ENCODE measurements at regions not wholly inside any gene's neighbourhood (a gene's known extent, or its start where the extent isn't known, plus 50 kb on each side); places are given as distances from the start of the nearest gene placed in this dataset.

DNA sequence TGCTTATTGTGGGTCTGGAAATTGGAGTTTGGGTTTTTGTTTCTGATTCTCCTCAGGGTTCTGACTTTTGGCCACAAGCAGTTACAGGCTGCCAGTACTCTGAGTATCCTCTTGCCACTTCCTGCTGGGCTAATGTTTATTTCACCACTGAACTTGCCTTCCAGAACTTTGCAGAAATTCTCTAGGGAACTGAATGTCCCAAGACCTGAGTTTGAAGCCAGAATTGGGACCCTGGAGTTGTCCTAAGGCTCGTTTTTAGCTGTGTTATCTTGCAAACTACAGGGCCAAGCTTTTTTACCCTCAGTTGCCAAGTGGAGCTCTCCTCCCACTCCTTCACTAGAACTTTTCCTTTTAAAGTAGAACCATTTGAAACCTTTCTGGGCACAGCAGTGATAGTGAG lies 89.9 kb downstream of the FAT3 start:
- no peaks in the 10 kb centered on the region for H3K4me1 ChIP-seq (ENCODE audit: control insufficient read depth, insufficient read depth, low read length)
- ChIA-PET POLR2A (interaction anchor here (0.6 kb wide), 1 partner anchor 101 kb away, joined by 23 read pairs; no protein-coding TSS in a partner anchor), CTCF (no interaction called here)
- ATAC-seq: no peak
- in situ Hi-C loops (cut with HindIII; ENCODE audit: low pct_unique_long_range_greater_than_20kb, low sequenced_read_pairs) (no loop called here), intact Hi-C loops (cut with micrococcal nuclease; ENCODE audit: unreplicated experiment) (no loop called here)
- DNase-seq (ENCODE audit: low read depth, low spot score): no peak
- TF ChIP-seq POLR2AphosphoS5 (IDR thresholded peaks at IDR 0.05; ENCODE audit: low read depth, low read length) (no peak), SIN3A (IDR thresholded peaks at IDR 0.05; ENCODE audit: borderline replicate concordance, insufficient read depth, low read depth, low read length) (no peak), TCF7L2 (IDR thresholded peaks at IDR 0.05; ENCODE audit: low read depth, low read length) (no peak)
- TF ChIP-seq, protein P1, sequence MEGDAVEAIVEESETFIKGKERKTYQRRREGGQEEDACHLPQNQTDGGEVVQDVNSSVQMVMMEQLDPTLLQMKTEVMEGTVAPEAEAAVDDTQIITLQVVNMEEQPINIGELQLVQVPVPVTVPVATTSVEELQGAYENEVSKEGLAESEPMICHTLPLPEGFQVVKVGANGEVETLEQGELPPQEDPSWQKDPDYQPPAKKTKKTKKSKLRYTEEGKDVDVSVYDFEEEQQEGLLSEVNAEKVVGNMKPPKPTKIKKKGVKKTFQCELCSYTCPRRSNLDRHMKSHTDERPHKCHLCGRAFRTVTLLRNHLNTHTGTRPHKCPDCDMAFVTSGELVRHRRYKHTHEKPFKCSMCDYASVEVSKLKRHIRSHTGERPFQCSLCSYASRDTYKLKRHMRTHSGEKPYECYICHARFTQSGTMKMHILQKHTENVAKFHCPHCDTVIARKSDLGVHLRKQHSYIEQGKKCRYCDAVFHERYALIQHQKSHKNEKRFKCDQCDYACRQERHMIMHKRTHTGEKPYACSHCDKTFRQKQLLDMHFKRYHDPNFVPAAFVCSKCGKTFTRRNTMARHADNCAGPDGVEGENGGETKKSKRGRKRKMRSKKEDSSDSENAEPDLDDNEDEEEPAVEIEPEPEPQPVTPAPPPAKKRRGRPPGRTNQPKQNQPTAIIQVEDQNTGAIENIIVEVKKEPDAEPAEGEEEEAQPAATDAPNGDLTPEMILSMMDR (IDR thresholded peaks at IDR 0.05): no peak
- TF ChIP-seq, protein P2, sequence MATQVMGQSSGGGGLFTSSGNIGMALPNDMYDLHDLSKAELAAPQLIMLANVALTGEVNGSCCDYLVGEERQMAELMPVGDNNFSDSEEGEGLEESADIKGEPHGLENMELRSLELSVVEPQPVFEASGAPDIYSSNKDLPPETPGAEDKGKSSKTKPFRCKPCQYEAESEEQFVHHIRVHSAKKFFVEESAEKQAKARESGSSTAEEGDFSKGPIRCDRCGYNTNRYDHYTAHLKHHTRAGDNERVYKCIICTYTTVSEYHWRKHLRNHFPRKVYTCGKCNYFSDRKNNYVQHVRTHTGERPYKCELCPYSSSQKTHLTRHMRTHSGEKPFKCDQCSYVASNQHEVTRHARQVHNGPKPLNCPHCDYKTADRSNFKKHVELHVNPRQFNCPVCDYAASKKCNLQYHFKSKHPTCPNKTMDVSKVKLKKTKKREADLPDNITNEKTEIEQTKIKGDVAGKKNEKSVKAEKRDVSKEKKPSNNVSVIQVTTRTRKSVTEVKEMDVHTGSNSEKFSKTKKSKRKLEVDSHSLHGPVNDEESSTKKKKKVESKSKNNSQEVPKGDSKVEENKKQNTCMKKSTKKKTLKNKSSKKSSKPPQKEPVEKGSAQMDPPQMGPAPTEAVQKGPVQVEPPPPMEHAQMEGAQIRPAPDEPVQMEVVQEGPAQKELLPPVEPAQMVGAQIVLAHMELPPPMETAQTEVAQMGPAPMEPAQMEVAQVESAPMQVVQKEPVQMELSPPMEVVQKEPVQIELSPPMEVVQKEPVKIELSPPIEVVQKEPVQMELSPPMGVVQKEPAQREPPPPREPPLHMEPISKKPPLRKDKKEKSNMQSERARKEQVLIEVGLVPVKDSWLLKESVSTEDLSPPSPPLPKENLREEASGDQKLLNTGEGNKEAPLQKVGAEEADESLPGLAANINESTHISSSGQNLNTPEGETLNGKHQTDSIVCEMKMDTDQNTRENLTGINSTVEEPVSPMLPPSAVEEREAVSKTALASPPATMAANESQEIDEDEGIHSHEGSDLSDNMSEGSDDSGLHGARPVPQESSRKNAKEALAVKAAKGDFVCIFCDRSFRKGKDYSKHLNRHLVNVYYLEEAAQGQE (IDR thresholded peaks at IDR 0.05; ENCODE audit: insufficient read depth in 1 of 2, low read depth in 2 of 2, low read length in 1 of 2): no peak
- no peak overlapping the region for H3K27ac ChIP-seq (ENCODE audit: low read length)
- H3K36me3 ChIP-seq (ENCODE audit: control insufficient read depth, insufficient read depth, low read length): no peaks in the 10 kb centered on the region
- H3K9me3 ChIP-seq (ENCODE audit: control insufficient read depth, insufficient read depth, low read depth, low read length): no peaks in the 10 kb centered on the region
- no peak overlapping the region for H3K4me3 ChIP-seq (ENCODE audit: low read depth in 2 of 2, low read length in 2 of 2)
- no TSS peak for BruUV-seq (replicated peaks)
- H3K27me3 ChIP-seq (ENCODE audit: control insufficient read depth, insufficient read depth, low read length): no peaks in the 10 kb centered on the region

GRCh38 chr11:92316106-92316809 lies 91.6 kb downstream of the FAT3 start:
- H3K4me3 ChIP-seq (ENCODE audit: low read depth in 2 of 2, low read length in 2 of 2): no peak overlapping the region
- H3K27me3 ChIP-seq (ENCODE audit: control insufficient read depth, insufficient read depth, low read length): no peaks in the 10 kb centered on the region
- in situ Hi-C loops (cut with HindIII; ENCODE audit: low pct_unique_long_range_greater_than_20kb, low sequenced_read_pairs): no loop called here
- no peak for DNase-seq (ENCODE audit: low read depth, low spot score)
- H3K27ac ChIP-seq (ENCODE audit: low read length): no peak overlapping the region
- no peaks in the 10 kb centered on the region for H3K36me3 ChIP-seq (ENCODE audit: control insufficient read depth, insufficient read depth, low read length)
- POLR2A ChIA-PET: no interaction called here
- no peaks in the 10 kb centered on the region for H3K4me1 ChIP-seq (ENCODE audit: control insufficient read depth, insufficient read depth, low read length)
- no peak for ATAC-seq
- H3K9me3 ChIP-seq (ENCODE audit: control insufficient read depth, insufficient read depth, low read depth, low read length): no peaks in the 10 kb centered on the region
- intact Hi-C loops (cut with micrococcal nuclease; ENCODE audit: unreplicated experiment): no loop called here
- no TSS peak for BruUV-seq (replicated peaks)
- CTCF ChIA-PET: no interaction called here
- TF ChIP-seq, protein P2 (IDR thresholded peaks at IDR 0.05; ENCODE audit: insufficient read depth in 1 of 2, low read depth in 2 of 2, low read length in 1 of 2): no peak
- no peak for TF ChIP-seq SIN3A (IDR thresholded peaks at IDR 0.05; ENCODE audit: borderline replicate concordance, insufficient read depth, low read depth, low read length)

Data from Panc1 (cell line).